WTC11 (cell line): ENCODE measurements at regions not wholly inside any gene's neighbourhood (a gene's known extent, or its start where the extent isn't known, plus 50 kb on each side); places are given as distances from the start of the nearest gene placed in this dataset.

Source experiments
- NR2C2 ChIP-seq: sonication (generic); formaldehyde crosslinking; IDR thresholded peaks from 2 replicates; pipeline ENCODE4 v1.8.0; 2022; ENCODE audit warnings: mild to moderate bottlenecking, missing genetic modification reagents
- TF ChIP-seq, protein P1 (sequence below): sonication (generic); formaldehyde crosslinking; IDR thresholded peaks from 2 replicates; pipeline ENCODE4 v1.8.0; 2022; ENCODE audit warnings: mild to moderate bottlenecking, missing genetic modification reagents
- TF ChIP-seq, protein P2 (sequence below): fragments of 200-600 bp; IDR thresholded peaks from 2 replicates; pipeline ENCODE4 v1.8.0; 2022; ENCODE audit warnings: antibody characterized with exemption
- TF ChIP-seq, protein P3 (sequence below): sonication (generic); formaldehyde crosslinking; IDR thresholded peaks from 2 replicates; pipeline ENCODE4 v1.8.1; 2023; ENCODE audit warnings: mild to moderate bottlenecking, moderate library complexity, missing genetic modification reagents
- TF ChIP-seq, protein P4 (sequence below): sonication (generic); formaldehyde crosslinking; IDR thresholded peaks from 2 replicates; pipeline ENCODE4 v1.8.0; 2022; ENCODE audit warnings: mild to moderate bottlenecking, missing genetic modification reagents
- TF ChIP-seq, protein P5 (sequence below): sonication (generic); formaldehyde crosslinking; IDR thresholded peaks from 2 replicates; pipeline ENCODE4 v1.8.0; 2023; ENCODE audit warnings: missing genetic modification reagents
- TF ChIP-seq, protein P6 (sequence below): fragments of 250-450 bp; sonication (Bioruptor Pico); IDR thresholded peaks from 2 replicates; pipeline ENCODE4 v2.1.2; 2022; ENCODE audit warnings: mild to moderate bottlenecking, moderate library complexity
- TF ChIP-seq, protein P7 (sequence below): sonication (generic); formaldehyde crosslinking; IDR thresholded peaks from 2 replicates; pipeline ENCODE4 v1.8.1; 2023; ENCODE audit warnings: mild to moderate bottlenecking, missing genetic modification reagents
- TF ChIP-seq, protein P8 (sequence below): sonication (generic); formaldehyde crosslinking; IDR thresholded peaks from 2 replicates; pipeline ENCODE4 v1.8.1; 2022; ENCODE audit warnings: missing genetic modification reagents, borderline replicate concordance

DNA sequence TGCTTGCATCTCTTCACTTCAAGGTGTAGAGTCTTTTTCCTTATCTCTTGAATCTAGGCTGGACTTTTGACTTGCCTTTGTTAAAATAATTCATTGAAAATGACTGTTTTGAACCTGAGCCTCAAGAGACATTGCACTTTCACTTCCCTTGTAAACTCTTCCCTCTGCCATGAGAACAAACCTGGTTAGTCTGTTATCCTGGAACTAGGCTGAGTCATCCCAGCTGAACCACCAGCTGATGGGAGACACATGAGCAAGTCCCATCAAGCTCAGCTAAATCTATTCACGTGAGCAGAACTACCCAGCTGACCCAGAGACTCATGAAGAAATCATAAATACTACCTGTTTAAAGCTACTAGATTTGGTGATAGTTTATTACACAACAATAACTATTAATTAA, 202.3 kb upstream of the CENPE start:
- TF ChIP-seq, protein P1, sequence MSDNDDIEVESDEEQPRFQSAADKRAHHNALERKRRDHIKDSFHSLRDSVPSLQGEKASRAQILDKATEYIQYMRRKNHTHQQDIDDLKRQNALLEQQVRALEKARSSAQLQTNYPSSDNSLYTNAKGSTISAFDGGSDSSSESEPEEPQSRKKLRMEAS (CRISPR knock-in tag) = no peak
- TF ChIP-seq NR2C2 (CRISPR knock-in tag) = no peak
- TF ChIP-seq, protein P2, sequence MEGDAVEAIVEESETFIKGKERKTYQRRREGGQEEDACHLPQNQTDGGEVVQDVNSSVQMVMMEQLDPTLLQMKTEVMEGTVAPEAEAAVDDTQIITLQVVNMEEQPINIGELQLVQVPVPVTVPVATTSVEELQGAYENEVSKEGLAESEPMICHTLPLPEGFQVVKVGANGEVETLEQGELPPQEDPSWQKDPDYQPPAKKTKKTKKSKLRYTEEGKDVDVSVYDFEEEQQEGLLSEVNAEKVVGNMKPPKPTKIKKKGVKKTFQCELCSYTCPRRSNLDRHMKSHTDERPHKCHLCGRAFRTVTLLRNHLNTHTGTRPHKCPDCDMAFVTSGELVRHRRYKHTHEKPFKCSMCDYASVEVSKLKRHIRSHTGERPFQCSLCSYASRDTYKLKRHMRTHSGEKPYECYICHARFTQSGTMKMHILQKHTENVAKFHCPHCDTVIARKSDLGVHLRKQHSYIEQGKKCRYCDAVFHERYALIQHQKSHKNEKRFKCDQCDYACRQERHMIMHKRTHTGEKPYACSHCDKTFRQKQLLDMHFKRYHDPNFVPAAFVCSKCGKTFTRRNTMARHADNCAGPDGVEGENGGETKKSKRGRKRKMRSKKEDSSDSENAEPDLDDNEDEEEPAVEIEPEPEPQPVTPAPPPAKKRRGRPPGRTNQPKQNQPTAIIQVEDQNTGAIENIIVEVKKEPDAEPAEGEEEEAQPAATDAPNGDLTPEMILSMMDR = no peak
- TF ChIP-seq, protein P3, sequence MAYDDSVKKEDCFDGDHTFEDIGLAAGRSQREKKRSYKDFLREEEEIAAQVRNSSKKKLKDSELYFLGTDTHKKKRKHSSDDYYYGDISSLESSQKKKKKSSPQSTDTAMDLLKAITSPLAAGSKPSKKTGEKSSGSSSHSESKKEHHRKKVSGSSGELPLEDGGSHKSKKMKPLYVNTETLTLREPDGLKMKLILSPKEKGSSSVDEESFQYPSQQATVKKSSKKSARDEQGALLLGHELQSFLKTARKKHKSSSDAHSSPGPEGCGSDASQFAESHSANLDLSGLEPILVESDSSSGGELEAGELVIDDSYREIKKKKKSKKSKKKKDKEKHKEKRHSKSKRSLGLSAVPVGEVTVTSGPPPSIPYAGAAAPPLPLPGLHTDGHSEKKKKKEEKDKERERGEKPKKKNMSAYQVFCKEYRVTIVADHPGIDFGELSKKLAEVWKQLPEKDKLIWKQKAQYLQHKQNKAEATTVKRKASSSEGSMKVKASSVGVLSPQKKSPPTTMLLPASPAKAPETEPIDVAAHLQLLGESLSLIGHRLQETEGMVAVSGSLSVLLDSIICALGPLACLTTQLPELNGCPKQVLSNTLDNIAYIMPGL (CRISPR knock-in tag) = no peak
- TF ChIP-seq, protein P4, sequence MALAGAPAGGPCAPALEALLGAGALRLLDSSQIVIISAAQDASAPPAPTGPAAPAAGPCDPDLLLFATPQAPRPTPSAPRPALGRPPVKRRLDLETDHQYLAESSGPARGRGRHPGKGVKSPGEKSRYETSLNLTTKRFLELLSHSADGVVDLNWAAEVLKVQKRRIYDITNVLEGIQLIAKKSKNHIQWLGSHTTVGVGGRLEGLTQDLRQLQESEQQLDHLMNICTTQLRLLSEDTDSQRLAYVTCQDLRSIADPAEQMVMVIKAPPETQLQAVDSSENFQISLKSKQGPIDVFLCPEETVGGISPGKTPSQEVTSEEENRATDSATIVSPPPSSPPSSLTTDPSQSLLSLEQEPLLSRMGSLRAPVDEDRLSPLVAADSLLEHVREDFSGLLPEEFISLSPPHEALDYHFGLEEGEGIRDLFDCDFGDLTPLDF (CRISPR knock-in tag) = no peak
- TF ChIP-seq, protein P5, sequence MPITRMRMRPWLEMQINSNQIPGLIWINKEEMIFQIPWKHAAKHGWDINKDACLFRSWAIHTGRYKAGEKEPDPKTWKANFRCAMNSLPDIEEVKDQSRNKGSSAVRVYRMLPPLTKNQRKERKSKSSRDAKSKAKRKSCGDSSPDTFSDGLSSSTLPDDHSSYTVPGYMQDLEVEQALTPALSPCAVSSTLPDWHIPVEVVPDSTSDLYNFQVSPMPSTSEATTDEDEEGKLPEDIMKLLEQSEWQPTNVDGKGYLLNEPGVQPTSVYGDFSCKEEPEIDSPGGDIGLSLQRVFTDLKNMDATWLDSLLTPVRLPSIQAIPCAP (CRISPR knock-in tag) = no peak
- TF ChIP-seq, protein P6, sequence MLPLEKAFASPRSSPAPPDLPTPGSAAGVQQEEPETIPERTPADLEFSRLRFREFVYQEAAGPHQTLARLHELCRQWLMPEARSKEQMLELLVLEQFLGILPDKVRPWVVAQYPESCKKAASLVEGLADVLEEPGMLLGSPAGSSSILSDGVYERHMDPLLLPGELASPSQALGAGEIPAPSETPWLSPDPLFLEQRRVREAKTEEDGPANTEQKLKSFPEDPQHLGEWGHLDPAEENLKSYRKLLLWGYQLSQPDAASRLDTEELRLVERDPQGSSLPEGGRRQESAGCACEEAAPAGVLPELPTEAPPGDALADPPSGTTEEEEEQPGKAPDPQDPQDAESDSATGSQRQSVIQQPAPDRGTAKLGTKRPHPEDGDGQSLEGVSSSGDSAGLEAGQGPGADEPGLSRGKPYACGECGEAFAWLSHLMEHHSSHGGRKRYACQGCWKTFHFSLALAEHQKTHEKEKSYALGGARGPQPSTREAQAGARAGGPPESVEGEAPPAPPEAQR (CRISPR knock-in tag) = no peak
- TF ChIP-seq, protein P7, sequence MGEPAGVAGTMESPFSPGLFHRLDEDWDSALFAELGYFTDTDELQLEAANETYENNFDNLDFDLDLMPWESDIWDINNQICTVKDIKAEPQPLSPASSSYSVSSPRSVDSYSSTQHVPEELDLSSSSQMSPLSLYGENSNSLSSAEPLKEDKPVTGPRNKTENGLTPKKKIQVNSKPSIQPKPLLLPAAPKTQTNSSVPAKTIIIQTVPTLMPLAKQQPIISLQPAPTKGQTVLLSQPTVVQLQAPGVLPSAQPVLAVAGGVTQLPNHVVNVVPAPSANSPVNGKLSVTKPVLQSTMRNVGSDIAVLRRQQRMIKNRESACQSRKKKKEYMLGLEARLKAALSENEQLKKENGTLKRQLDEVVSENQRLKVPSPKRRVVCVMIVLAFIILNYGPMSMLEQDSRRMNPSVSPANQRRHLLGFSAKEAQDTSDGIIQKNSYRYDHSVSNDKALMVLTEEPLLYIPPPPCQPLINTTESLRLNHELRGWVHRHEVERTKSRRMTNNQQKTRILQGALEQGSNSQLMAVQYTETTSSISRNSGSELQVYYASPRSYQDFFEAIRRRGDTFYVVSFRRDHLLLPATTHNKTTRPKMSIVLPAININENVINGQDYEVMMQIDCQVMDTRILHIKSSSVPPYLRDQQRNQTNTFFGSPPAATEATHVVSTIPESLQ (CRISPR knock-in tag) = no peak
- TF ChIP-seq, protein P8, sequence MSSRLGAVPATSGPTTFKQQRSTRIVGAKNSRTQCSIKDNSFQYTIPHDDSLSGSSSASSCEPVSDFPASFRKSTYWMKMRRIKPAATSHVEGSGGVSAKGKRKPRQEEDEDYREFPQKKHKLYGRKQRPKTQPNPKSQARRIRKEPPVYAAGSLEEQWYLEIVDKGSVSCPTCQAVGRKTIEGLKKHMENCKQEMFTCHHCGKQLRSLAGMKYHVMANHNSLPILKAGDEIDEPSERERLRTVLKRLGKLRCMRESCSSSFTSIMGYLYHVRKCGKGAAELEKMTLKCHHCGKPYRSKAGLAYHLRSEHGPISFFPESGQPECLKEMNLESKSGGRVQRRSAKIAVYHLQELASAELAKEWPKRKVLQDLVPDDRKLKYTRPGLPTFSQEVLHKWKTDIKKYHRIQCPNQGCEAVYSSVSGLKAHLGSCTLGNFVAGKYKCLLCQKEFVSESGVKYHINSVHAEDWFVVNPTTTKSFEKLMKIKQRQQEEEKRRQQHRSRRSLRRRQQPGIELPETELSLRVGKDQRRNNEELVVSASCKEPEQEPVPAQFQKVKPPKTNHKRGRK (CRISPR knock-in tag) = no peak
